Retinal pigment epithelial cell (primary cell): ENCODE measurements at regions not wholly inside any gene's neighbourhood (a gene's known extent, or its start where the extent isn't known, plus 50 kb on each side); places are given as distances from the start of the nearest gene placed in this dataset.
A peak's percentile ranks its signal among the peaks of the same experiment; 100 is the strongest.

Source experiments
- DNase-seq: peaks from one replicate; pipeline ENCODE4 v3.0.0-alpha.2; 2010; ENCODE audit warnings: low read depth
- H3K4me3 ChIP-seq: 2 replicates; pipeline ENCODE4 v1.5.1; 2011; ENCODE audit warnings: mild to moderate bottlenecking, low read length, control low read depth, moderate library complexity
- CTCF ChIP-seq: conservative IDR thresholded peaks from 2 replicates; pipeline ENCODE4 v1.5.1; 2011; ENCODE audit warnings: low read depth, low read length, control low read depth, inconsistent platforms

- TF ChIP-seq CTCF: no peak
- peak; percentile 19 for DNase-seq
- H3K4me3 ChIP-seq: no peak overlapping the region
Observed at GRCh38 chr4:183563874-183564273, 59.0 kb downstream of the ING2 start.

GRCh38 chr4:183571350-183571941 lies 66.6 kb downstream of the ING2 start:
- H3K4me3 ChIP-seq: peak overlapping the region; percentile 20
- DNase-seq: peak; percentile 5

GRCh38 chr4:183576701-183577404 lies 72.0 kb downstream of the ING2 start:
- TF ChIP-seq CTCF: no peak
- H3K4me3 ChIP-seq: no peak overlapping the region
- peak; percentile 26 for DNase-seq

More at GRCh38 chr4:183571350-183571941, 66.6 kb downstream of the ING2 start:
- no peak for TF ChIP-seq CTCF

- no peak for TF ChIP-seq CTCF
- no peak overlapping the region for H3K4me3 ChIP-seq
- DNase-seq: no peak
Observed at GRCh38 chr4:183580370-183580769, 75.5 kb downstream of the ING2 start.

- no peak overlapping the region for H3K4me3 ChIP-seq
- TF ChIP-seq CTCF: no peak
- no peak for DNase-seq
Observed at GRCh38 chr4:183580849-183581248, 76.0 kb downstream of the ING2 start.

- TF ChIP-seq CTCF: no peak
- H3K4me3 ChIP-seq: no peak overlapping the region
- DNase-seq: no peak
Observed at GRCh38 chr4:183586824-183587223, 72.2 kb downstream of the RWDD4 start.

- peak overlapping the region; percentile 25 for H3K4me3 ChIP-seq
Observed at GRCh38 chr4:183588169-183588675, 70.8 kb downstream of the RWDD4 start.

More at GRCh38 chr4:183588169-183588675, 70.8 kb downstream of the RWDD4 start:
- peak; percentile 55 for DNase-seq
- no peak for TF ChIP-seq CTCF
